NCI-H1930 (cell line): ENCODE measurements at regions not wholly inside any gene's neighbourhood (a gene's known extent, or its start where the extent isn't known, plus 50 kb on each side); places are given as distances from the start of the nearest gene placed in this dataset.

Source experiments
- DNase-seq, 2 experiments: peaks; one replicate each; lab custom pipeline; 2025; lab: John Stamatoyannopoulos, UW

DNA sequence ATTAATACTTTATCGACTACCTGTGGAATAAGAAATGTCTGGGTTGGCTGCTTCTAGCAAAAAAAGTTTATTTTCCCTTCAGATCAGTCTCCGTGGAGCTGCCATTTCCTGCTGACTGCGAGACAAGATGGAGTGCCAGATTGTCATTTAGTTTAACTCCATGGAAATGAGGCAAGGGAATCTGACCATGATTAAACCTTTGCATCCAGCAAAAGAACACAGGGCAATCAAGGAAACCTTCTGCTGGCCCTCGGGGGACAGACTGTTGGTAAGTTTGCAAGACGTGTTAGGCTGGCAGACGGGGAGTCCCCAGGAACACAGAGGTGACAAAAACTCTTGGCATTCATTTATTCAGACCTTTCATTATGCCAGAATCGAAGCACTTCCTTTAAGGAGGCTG, 52.2 kb upstream of the SPACA1 start:
- DNase-seq, result no peak

GRCh38 chr6:87993356-87993755, 54.3 kb upstream of the SPACA1 start:
- DNase-seq, result no peak

DNA sequence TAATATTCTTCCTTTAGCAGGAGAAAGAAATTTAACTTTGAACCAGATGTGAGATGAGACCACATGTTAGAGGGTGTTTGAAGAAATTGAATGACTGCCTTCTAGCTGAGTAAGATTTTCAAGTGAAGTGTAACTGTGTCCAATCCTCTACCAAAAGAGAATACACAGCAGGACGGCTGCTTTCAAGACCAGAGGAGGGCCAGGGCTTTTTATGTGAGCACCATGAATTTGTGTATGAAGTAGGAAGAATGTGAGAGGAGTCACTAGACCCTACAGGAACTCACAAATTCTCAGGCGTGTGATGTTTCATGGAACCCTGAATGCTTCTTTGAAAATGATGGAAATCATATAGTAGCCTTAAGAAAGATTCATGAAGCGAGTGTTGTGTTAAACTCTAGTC, 56.8 kb upstream of the SPACA1 start:
- no peak for DNase-seq

GRCh38 chr6:87982134-87982533, 65.5 kb upstream of the SPACA1 start:
- DNase-seq, result no peak

- DNase-seq, result no peak
Observed at GRCh38 chr6:87979737-87980136, 67.9 kb upstream of the SPACA1 start.

DNA sequence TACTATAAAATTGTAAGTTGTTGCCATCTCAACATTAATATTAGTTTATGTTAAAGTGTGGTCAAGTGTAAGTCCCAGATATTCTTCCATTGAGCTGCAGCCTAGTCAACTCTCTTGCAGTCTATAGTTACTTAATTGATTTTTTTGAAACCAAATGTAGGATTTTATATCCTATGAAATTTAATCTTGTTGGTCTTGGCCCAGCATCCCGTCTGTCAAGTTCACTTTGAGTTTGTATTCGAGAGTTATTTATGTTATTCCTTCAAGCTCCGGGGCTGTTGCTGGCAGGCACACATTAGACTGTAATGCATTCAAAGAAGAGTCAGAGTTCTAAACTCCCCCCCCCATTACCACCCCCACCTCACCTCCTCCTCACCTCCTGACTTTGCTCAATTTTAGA, 71.0 kb upstream of the SPACA1 start:
- no peak for DNase-seq

DNA sequence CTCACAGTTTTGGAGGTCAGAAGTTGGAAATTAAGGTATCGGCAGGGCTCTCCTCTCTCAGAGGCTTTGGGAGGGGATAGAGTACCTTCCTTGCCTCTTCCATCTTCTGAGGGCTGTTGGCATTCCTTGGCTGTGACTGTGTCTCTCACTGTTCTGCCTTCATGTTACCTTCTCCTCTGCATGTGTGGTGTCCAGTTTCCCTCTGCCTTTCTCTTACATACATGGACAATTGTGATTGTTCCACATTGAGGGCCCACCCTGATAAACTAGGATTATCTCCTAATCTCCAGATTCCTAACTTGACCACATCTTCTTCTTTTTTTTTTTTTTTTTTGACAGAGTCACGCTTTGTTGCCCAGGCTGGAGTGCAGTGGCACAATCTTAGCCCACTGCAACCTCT, 72.1 kb upstream of the SPACA1 start:
- no peak for DNase-seq

- DNase-seq, result no peak
Observed at GRCh38 chr6:87972279-87972678, 75.4 kb upstream of the SPACA1 start.

GRCh38 chr6:87971605-87972262, 75.9 kb upstream of the SPACA1 start:
- no peak for DNase-seq

DNA sequence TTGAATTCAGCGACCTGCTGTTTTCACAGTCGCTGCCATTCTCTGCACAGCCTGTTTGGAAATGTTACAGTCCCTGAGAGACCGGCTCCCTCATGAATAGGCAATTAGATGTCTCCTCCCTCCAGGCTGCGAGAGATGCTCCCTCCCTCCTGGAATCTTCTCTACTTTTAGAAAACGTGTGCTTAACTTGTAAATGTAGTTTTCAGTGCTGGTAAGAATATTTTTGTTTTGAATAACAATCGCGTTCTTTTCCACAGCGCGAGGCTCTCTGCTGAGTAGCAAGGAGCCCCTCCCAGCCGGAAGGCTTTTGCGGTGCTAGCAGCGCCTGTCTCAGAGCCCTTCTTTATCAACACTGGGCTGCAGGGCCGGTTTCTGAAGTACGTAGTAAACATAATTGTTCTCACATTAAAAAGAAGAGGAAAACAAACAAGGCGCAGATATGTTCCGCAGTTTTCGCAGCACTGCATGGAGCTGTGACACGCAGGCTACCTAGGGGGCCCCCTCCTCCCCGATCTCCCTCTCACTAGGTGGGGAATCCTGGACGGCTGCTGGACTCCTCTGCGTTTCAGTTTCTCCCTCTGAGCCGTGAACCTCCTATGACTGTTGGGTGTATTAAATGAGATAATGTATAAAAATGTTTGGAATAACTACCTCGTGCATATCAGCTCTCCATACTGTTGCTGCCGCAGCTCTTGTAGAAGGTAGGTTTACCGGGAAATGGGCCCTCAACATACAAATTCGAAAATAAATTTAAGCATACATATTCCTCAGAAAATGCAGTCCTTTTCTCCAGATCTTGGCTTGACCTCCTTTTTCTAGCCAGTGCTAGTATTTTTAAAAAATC, 79.0 kb upstream of the SPACA1 start:
- no peak for DNase-seq

GRCh38 chr6:87965806-87966205, 81.8 kb upstream of the SPACA1 start:
- DNase-seq, result no peak

- no peak for DNase-seq
Observed at GRCh38 chr6:87959083-87959482, 88.6 kb upstream of the SPACA1 start.

GRCh38 chr6:87951751-87952150, 95.9 kb upstream of the SPACA1 start:
- no peak for DNase-seq

- DNase-seq, result no peak
Observed at GRCh38 chr6:87950614-87951013, 97.0 kb upstream of the SPACA1 start.

GRCh38 chr6:87949194-87949593, 98.4 kb upstream of the SPACA1 start:
- no peak for DNase-seq

- DNase-seq, result no peak
Observed at GRCh38 chr6:87946669-87947068, 101.0 kb upstream of the SPACA1 start.

DNA sequence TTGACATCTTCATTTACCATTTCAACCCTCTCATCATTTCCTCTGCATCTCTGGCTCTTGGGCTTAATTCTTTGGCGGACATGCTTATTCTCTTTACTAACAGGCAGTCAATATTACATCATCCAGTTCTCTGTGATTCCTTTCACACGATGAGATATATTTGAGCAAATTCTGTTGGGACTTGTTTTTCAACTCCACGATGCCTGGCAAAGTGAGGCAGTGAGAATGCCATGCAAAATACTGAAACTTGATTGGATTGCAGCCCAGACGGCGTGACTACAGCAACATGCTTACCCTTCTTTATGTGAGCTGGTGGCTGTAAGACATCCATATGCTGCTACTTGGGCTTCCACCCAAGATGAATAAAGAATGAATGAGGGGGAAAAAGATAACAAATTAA, 101.7 kb upstream of the SPACA1 start:
- DNase-seq, result no peak

DNA sequence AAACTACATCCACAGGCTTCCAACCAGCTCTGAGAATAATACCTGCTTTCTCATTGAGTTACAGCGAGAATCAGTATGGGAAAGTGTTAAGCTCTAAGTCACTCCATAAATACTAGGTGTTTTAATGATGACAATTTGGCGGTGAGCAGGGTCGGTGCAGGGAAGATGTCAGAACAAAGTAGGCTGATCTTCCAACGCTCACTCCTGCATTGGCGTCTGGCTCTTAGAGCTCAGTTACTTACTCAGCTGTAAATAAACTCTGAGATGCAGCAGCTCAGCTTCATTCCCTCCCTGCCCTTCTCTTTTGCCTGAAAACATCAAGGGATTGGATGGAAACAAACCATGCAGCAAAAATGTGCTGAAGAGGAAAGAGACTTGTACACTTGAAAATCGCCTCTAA, 102.5 kb upstream of the SPACA1 start:
- no peak for DNase-seq

GRCh38 chr6:87944541-87944954, 103.1 kb upstream of the SPACA1 start:
- no peak for DNase-seq

DNA sequence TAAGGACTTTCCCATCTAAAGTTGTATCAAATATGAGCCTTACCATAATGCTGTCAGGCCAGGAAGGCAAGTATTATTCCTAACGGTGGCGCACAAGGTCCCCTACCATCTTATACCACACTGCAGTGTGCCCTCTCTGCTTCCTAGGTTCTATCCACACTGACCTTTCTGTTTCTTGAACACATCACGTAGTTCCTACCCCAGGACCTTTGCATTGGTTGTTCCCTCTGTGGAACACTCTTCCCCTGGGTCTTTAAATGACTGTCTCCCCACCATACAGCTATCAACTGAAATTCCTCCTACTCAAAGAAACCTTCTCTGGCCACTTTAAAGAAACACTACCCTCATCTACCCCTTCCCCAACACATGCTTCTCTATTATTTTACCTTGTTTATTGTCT, 104.5 kb upstream of the SPACA1 start:
- DNase-seq, result no peak

GRCh38 chr6:87941556-87942358, 105.9 kb upstream of the SPACA1 start:
- no peak for DNase-seq

DNA sequence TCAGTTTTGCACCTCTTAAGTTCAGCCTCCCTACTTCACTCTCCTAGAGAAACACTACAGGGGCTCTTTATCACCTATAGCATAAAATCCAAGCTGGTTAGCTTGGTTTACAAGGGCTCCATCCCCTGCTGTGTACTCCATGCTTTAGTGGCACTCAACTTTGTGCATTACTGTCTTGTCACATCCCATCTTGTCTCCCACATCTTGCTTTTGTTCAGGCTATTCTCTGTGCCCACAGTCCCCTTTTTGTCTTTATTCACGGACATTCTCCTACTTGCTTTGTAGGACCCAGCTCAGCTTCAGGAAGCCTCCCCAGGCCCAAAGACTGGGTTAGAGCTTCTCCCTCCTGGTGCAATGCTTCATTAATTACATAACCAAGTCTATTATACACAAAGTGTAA, 107.9 kb upstream of the SPACA1 start:
- DNase-seq, result no peak

- no peak for DNase-seq
Observed at GRCh38 chr6:87938287-87938686, 109.4 kb upstream of the SPACA1 start.
